AG10803 (cell line): ENCODE measurements at regions not wholly inside any gene's neighbourhood (a gene's known extent, or its start where the extent isn't known, plus 50 kb on each side); places are given as distances from the start of the nearest gene placed in this dataset.
"Not testable (repeated sequence)": the region's sequence is repeated elsewhere in the genome, so short reads cannot be mapped to it uniquely, and the experiment has no call there.

Experiments used
- DNase-seq: peaks from one replicate; pipeline ENCODE4 v3.0.0; 2010; ENCODE audit warnings: low read depth
- H3K4me3 ChIP-seq: 2 replicates; pipeline ENCODE4 v1.5.1; 2011; ENCODE audit warnings: mild to moderate bottlenecking, low read length, control low read depth
- TF ChIP-seq, protein P1 (sequence below): conservative IDR thresholded peaks from 2 replicates; pipeline ENCODE4 v1.5.1; 2011; ENCODE audit warnings: mild to moderate bottlenecking, low read length, control low read depth, inconsistent platforms

DNA sequence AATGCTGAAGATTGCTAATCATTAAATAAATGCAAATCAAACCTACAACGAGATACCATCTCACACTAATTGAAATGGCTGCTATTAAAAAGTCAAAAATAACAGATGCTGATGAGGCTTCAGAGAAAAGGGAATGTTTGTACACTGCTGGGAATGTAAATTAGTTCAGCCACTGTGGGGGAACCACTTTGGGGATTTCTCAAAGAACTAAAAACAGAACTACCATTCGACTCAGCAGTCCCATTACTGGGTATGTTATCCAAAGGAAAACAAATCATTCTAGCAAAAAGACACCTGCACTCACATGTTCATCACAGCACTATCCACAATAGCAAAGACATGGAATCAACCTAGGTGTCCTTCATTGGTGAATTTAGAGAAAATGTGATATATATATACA is 379.0 kb upstream of the CNTNAP2 start:
- DNase-seq = no peak
- H3K4me3 ChIP-seq = no peak overlapping the region
- TF ChIP-seq, protein P1, sequence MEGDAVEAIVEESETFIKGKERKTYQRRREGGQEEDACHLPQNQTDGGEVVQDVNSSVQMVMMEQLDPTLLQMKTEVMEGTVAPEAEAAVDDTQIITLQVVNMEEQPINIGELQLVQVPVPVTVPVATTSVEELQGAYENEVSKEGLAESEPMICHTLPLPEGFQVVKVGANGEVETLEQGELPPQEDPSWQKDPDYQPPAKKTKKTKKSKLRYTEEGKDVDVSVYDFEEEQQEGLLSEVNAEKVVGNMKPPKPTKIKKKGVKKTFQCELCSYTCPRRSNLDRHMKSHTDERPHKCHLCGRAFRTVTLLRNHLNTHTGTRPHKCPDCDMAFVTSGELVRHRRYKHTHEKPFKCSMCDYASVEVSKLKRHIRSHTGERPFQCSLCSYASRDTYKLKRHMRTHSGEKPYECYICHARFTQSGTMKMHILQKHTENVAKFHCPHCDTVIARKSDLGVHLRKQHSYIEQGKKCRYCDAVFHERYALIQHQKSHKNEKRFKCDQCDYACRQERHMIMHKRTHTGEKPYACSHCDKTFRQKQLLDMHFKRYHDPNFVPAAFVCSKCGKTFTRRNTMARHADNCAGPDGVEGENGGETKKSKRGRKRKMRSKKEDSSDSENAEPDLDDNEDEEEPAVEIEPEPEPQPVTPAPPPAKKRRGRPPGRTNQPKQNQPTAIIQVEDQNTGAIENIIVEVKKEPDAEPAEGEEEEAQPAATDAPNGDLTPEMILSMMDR = no peak

- TF ChIP-seq, protein P1 = no peak
- DNase-seq = no peak
- no peak overlapping the region for H3K4me3 ChIP-seq
Measured at GRCh38 chr7:145735061-145735460, 381.5 kb upstream of the CNTNAP2 start.

DNA sequence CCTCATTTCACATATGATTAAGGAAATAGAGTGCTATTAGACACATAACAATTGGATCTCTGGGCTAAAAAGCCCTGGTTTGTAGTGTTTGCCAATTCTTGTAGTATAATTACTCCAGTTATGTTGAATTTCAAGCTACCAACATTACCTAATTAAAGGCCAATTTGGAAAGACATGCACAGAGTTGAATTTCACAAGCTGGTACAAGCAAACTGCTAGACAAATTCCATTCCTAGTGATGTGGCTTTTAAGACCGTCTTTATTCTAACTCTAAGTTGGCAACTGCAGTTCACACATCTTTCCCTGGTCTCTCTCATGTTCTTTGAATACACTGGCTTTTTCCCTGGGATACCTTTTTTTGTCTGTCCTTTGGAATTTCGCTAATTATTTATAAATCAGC is 384.1 kb upstream of the CNTNAP2 start:
- no peak for DNase-seq
- no peak overlapping the region for H3K4me3 ChIP-seq
- TF ChIP-seq, protein P1 = no peak

- no peak for DNase-seq
- H3K4me3 ChIP-seq = no peak overlapping the region
- TF ChIP-seq, protein P1 = no peak
Measured at GRCh38 chr7:145729691-145730090, 386.9 kb upstream of the CNTNAP2 start.

DNA sequence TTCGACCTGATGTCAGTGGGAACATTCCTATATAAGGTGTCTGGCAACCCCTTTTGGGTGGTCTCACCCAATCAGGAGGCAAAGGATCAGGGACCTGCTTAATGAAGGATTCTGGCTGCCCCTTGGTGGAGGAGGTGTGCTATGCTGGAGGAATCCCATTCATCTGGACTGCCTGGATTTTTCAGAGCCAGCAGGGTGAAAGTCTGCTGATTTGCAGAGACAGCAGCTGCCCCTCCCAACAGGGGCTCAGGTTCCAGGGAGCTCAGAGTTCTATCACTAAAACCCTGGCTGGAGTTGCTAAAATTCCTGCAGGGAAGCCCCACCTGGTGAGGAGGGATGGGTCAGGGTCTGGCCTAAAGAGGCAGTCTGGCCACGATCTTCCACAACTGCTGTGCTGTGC is 398.5 kb upstream of the CNTNAP2 start:
- no peak overlapping the region for H3K4me3 ChIP-seq
- DNase-seq = no peak
- TF ChIP-seq, protein P1 = no peak

DNA sequence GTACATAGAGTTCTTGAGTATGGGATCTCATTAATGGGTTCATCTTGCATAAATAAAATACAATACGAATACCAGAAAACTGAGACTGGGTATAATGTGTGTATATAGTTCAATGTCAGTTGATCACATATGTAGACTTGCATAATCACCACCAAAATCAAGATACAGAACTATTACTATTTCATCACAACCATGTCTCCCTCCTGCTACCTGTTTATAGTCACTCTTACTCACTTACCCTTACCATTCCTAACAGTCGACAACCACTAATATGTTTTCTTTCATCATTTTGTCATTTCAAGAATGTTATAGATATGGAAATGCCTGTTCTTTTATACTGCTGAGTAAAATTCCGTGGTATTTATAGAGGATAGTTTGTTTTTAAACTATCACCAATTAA is 416.1 kb upstream of the CNTNAP2 start:
- DNase-seq = no peak

GRCh38 chr7:145698526-145699262 is 417.9 kb upstream of the CNTNAP2 start:
- H3K4me3 ChIP-seq = no peak overlapping the region
- DNase-seq = peak; percentile 43
- TF ChIP-seq, protein P1 = no peak

More for the DNA sequence above, 416.1 kb upstream of the CNTNAP2 start:
- no peak overlapping the region for H3K4me3 ChIP-seq
- TF ChIP-seq, protein P1 = no peak

- not testable (repeated sequence) for DNase-seq, H3K4me3 ChIP-seq
Measured at GRCh38 chr7:145697412-145698107, 419.0 kb upstream of the CNTNAP2 start.
